HG03469 (cell line): ENCODE measurements at regions not wholly inside any gene's neighbourhood (a gene's known extent, or its start where the extent isn't known, plus 50 kb on each side); places are given as distances from the start of the nearest gene placed in this dataset.
"Not testable (repeated sequence)": the region's sequence is repeated elsewhere in the genome, so short reads cannot be mapped to it uniquely, and the experiment has no call there.

ENCODE experiments used
- ATAC-seq: cut with Tn5 transposase; IDR thresholded peaks from one replicate; pipeline ENCODE4 v1.9.1; 2021; ENCODE audit warnings: mild to moderate bottlenecking, moderate library complexity, moderate number of reproducible peaks; ENCODE audit not compliant: unreplicated experiment

GRCh38 chr10:123375097-123375496, 220.9 kb downstream of the BUB3 start:
- no peak for ATAC-seq

GRCh38 chr10:123375738-123376137, 221.5 kb downstream of the BUB3 start:
- ATAC-seq: no peak

DNA sequence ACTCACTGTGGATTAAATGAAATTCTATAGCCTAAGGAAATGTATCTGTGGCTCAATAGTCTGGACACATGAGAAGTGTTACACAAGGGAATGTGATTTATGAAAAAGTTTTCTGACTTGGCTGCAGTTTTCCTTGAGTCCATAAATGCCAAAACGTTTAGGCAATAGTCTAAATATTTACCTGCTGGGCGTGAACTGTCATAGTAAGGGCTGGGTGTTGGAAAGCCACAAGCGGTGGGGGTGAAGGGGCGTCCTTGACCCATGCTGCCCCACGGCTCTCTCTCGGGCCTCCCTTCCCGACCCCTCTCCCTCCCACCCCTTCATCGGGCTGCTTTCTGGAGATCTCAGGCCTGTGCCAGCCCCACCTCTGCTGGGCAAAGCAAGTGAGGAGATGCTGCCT, 223.7 kb downstream of the BUB3 start:
- ATAC-seq: no peak

DNA sequence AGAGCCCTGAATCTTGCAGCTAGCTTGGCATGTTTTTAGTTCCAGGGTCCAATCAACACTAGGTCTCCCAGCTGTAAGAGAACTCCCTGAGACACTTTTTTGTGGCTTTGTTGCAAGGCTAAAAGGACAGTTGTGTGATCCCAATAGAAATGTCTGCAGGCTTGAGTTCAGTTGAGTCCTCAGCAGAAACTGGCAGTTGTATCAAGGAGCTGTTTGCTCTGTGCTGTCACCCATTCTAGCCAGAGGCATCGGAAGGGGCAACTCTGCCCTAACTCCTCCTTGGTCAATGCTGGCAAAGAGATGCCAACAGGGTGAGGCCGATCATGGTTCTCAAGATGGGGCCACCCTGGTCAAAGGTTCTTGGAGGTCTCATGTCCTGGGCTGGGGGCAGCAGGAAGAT, 224.1 kb downstream of the BUB3 start:
- ATAC-seq: no peak

GRCh38 chr10:123379156-123379555, 225.0 kb downstream of the BUB3 start:
- no peak for ATAC-seq

GRCh38 chr10:123380491-123381085, 226.4 kb downstream of the BUB3 start:
- ATAC-seq: no peak

- ATAC-seq: no peak
Observed at GRCh38 chr10:123381224-123381623, 227.0 kb downstream of the BUB3 start.

DNA sequence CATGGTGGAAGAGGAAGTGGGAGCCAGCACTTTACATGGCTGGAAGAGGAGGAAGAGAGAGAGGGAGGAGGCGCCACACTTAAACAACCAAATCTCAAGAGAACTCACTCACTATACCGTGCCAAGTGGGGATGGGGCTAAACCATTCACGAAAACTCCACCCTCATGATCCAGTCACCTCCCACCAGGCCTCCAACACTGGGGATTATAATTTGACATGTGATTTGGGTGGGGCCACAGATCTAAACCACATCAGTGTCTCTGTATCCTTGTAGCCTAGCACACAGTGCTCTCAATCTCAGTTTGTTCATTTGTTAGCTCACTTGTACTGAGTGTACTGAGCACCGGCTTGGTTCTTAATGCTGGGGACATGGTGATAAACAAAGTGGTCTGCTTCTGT, 228.3 kb downstream of the BUB3 start:
- ATAC-seq: no peak

GRCh38 chr10:123385508-123386080, 231.4 kb downstream of the BUB3 start:
- no peak for ATAC-seq

DNA sequence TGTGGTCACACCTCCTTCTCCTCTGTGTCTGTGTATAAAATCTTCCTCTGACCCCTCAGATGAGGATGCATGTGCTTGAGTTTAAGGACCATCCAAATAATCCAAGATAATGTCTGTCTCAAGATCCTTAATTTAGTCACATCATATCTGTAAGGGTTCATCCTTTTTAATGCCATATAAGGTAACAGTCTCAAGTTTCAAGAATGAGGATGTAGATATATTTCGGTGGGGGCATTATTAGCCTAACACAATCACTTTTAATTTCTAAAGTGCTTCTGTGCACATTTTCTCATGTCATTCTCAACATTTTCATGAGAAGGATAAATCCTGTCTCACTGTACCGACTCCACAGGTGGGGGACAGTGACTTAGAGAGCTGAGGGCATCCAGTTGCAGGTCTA, 235.3 kb downstream of the BUB3 start:
- ATAC-seq: no peak

DNA sequence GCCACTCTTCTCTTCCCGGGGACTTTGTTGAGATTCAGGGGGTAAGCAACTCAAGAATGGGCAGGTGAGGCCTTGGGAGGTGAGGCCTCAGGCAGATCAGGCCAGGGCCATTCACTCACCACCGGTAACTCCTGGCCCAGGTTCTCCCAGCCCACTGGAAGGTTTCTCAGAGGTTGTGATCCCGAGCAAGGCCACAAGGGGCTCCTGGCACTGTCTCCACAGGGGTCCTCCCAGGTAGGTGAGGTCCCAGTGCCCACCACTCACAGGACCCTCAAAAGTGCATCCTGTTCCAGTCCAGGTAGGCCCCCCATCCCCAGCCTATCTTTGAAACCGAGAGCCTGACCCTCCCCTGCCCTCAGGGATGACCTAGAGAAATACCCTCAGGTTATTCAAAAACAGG, 236.1 kb downstream of the BUB3 start:
- ATAC-seq: no peak

GRCh38 chr10:123390874-123391273, 236.7 kb downstream of the BUB3 start:
- ATAC-seq: no peak

- peak; percentile 17 for ATAC-seq
Observed at GRCh38 chr10:123391275-123392028, 237.2 kb downstream of the BUB3 start.

DNA sequence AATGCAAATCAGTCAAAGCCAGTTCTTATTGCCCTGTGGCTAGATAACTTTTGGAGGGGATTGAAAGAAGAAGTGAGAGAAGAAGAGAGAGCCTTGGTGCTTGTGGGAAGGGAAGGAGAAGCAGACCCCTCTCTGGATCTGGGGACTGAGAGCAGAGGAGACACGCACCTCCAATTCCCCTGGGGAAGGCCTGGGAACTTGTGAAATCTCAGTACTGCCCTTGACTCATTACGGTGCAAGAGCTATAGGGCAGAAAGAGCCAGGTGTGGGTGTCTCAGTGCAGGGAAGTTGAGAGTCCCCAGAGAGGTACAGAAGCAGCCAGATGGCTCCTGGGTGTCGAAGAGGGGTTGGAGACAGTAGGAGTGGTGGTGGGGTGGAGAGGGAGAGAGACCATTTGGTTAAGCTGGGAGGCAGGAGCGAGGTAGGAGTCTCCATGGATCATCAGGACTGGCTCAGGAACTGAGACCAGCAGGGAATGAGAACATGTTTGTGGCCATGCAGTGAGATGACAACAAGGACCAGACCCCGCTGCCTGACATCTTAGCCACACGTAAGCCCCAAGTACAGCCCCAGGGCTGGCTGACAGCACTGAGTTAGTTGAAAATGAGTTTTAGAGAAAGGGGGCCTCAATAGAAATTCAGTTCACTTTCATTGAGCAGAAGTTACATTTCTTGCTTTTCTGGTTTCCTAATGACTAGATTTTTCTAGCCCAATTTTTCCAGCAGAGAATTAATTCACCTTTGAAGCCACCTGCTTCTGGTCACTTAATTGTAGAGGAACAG, 238.2 kb downstream of the BUB3 start:
- ATAC-seq: peak; percentile 58

DNA sequence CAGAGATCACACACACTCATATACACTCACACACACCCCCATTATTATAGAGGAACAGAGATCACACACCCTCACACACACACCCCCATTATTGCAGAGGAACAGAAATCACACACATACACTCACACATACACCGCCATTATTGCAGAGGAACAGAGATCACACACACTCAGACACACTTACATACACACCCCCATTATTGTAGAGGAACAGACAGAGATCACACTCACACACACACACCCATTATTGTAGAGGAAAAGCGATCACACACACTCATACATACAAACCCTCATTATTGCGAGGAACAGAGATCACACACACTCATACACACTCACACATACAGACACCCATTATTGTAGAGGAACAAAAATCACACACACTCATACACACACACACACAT, 239.0 kb downstream of the BUB3 start:
- no peak for ATAC-seq

- no peak for ATAC-seq
Observed at GRCh38 chr10:123394382-123394781, 240.2 kb downstream of the BUB3 start.

GRCh38 chr10:123395234-123395633, 241.0 kb downstream of the BUB3 start:
- ATAC-seq: not testable (repeated sequence)

DNA sequence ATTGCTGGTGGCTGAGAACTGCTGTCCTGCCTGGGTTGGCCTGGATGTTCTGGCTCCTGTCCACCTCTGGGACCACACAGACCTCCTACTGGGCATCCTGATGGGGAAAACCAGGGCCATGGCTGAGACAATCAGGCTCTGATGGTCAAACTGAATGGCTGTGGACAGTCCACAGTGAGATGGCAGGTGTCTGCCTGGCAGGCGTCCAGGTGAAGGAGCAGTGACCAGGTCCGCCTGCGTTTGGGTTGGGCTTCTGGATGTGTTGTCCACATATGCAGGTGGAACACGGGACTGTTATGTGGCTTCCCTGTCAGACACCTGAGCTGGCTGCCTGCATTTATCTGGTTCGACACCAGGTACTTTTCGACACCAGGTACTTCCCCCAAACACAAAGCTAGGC, 241.7 kb downstream of the BUB3 start:
- no peak for ATAC-seq

- ATAC-seq: peak; percentile 66
Observed at GRCh38 chr10:123398180-123398591, 244.0 kb downstream of the BUB3 start.

GRCh38 chr10:123398756-123399155, 244.6 kb downstream of the BUB3 start:
- ATAC-seq: no peak

DNA sequence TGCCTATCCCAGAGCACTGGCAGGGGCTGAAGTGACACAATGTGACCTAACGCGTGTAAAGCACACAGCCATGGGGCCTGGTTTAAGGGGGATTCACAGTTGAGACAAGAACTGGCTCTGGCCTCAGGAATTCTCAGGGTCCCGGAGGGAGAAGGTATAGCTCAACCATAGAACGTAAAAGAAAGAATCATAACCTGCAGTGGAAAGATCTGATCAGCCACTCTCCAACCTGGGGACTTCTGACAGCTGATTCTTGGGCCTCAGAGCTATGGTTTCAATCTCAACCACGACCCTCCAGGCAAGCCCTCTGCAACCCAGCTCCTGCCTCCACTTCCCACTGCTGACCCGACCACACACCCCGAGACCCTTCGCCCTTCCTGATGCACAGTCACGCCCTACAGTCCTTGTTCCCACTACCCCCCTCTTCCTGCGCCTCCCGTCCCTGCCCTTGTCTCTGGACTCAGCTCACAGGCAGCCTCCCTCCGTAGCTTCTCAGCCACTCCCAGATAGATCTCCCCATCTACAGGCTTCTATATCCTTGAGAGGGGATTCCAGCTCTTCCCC, 245.2 kb downstream of the BUB3 start:
- ATAC-seq: no peak
